ENCODE measurements at regions not wholly inside any gene's neighbourhood (a gene's known extent, or its start where the extent isn't known, plus 50 kb on each side); places are given as distances from the start of the nearest gene placed in this dataset.

GRCh38 chr13:22238269-22238668, 567.4 kb downstream of the FGF9 start:
- DNase-seq (no peak), ATAC-seq (no peak)
- intact Hi-C loops (cut with DNase I; ENCODE audit: low total_unique reads) = no loop called here
- no peaks in the 10 kb centered on the region for H3K9me3 ChIP-seq
- in situ Hi-C loops (cut with MboI; ENCODE audit: low sequenced_read_pairs in 4 of 4) = no loop called here
- H3K27ac ChIP-seq = no peak overlapping the region
- no peaks in the 10 kb centered on the region for H3K36me3 ChIP-seq
- H3K4me3 ChIP-seq = no peak overlapping the region
- no peak for TF ChIP-seq CTCF (IDR thresholded peaks at IDR 0.05 in 4 of 5, conservative IDR thresholded peaks at IDR 0.05 in 1 of 5)
- TF ChIP-seq POLR2A (IDR thresholded peaks at IDR 0.05) = no peak
- H3K27me3 ChIP-seq = no peaks in the 10 kb centered on the region
- no peaks in the 10 kb centered on the region for H3K4me1 ChIP-seq

GRCh38 chr13:22240716-22241115, 569.8 kb downstream of the FGF9 start:
- H3K9me3 ChIP-seq = no peaks in the 10 kb centered on the region
- in situ Hi-C loops (cut with MboI; ENCODE audit: low sequenced_read_pairs in 4 of 4) = no loop called here
- intact Hi-C loops (cut with DNase I; ENCODE audit: low total_unique reads) = no loop called here

GRCh38 chr13:22243469-22244163, 572.7 kb downstream of the FGF9 start:
- in situ Hi-C loops (cut with MboI; ENCODE audit: low sequenced_read_pairs in 4 of 4) = no loop called here

More at GRCh38 chr13:22240716-22241115, 569.8 kb downstream of the FGF9 start:
- Histone ChIP-seq H3K4me3 (no peak overlapping the region), H3K4me1 (no peaks in the 10 kb centered on the region), H3K27ac (no peak overlapping the region), H3K36me3 (no peaks in the 10 kb centered on the region), H3K27me3 (no peaks in the 10 kb centered on the region)
- TF ChIP-seq POLR2A (IDR thresholded peaks at IDR 0.05) = no peak
- no peak for TF ChIP-seq CTCF (IDR thresholded peaks at IDR 0.05 in 4 of 5, conservative IDR thresholded peaks at IDR 0.05 in 1 of 5)
- DNase-seq = no peak
- no peak for ATAC-seq

GRCh38 chr13:22252281-22252830, 581.5 kb downstream of the FGF9 start:
- DNase-seq (no peak), ATAC-seq (no peak)
- in situ Hi-C loops (cut with MboI; ENCODE audit: low sequenced_read_pairs in 4 of 4) (no loop called here), intact Hi-C loops (cut with DNase I; ENCODE audit: low total_unique reads) (no loop called here)
- Histone ChIP-seq H3K4me3 (no peak overlapping the region), H3K27me3 (no peaks in the 10 kb centered on the region), H3K36me3 (no peaks in the 10 kb centered on the region), H3K9me3 (no peaks in the 10 kb centered on the region), H3K27ac (no peak overlapping the region), H3K4me1 (no peaks in the 10 kb centered on the region)
- TF ChIP-seq POLR2A (IDR thresholded peaks at IDR 0.05) (no peak), CTCF (IDR thresholded peaks at IDR 0.05 in 4 of 5, conservative IDR thresholded peaks at IDR 0.05 in 1 of 5) (no peak)

More at GRCh38 chr13:22243469-22244163, 572.7 kb downstream of the FGF9 start:
- H3K4me1 ChIP-seq = no peaks in the 10 kb centered on the region
- no peak for ATAC-seq
- H3K36me3 ChIP-seq = no peaks in the 10 kb centered on the region
- no peaks in the 10 kb centered on the region for H3K9me3 ChIP-seq
- H3K4me3 ChIP-seq = no peak overlapping the region
- H3K27ac ChIP-seq = no peak overlapping the region
- TF ChIP-seq POLR2A (IDR thresholded peaks at IDR 0.05) = no peak
- no peak for TF ChIP-seq CTCF (IDR thresholded peaks at IDR 0.05 in 4 of 5, conservative IDR thresholded peaks at IDR 0.05 in 1 of 5)
- intact Hi-C loops (cut with DNase I; ENCODE audit: low total_unique reads) = no loop called here
- H3K27me3 ChIP-seq = no peaks in the 10 kb centered on the region
- no peak for DNase-seq

Data from gastrocnemius medialis (tissue), 4 donors.